WI38 (cell line): ENCODE measurements at regions not wholly inside any gene's neighbourhood (a gene's known extent, or its start where the extent isn't known, plus 50 kb on each side); places are given as distances from the start of the nearest gene placed in this dataset.
"Not testable (repeated sequence)": the region's sequence is repeated elsewhere in the genome, so short reads cannot be mapped to it uniquely, and the experiment has no call there.

ENCODE experiments used
- H3K4me3 ChIP-seq: 2 replicates; pipeline ENCODE4 v1.5.1; 2011; ENCODE audit warnings: low read depth, mild to moderate bottlenecking, control low read depth, low read length
- CTCF ChIP-seq: IDR thresholded peaks from 2 replicates; pipeline ENCODE4 v1.5.1; 2012; ENCODE audit warnings: low read depth, mild to moderate bottlenecking, control low read depth, low read length

- H3K4me3 ChIP-seq, result not testable (repeated sequence)
- peak; percentile 16; the same call in 1 of the 2 replicates for TF ChIP-seq CTCF
Measured at GRCh38 chr1:120544434-120544833, 129.6 kb downstream of the NBPF8 start.

- not testable (repeated sequence) for H3K4me3 ChIP-seq
Measured at GRCh38 chr1:120550335-120550734, 135.5 kb downstream of the NBPF8 start.

- not testable (repeated sequence) for H3K4me3 ChIP-seq
Measured at GRCh38 chr1:120552190-120552589, 137.4 kb downstream of the NBPF8 start.

GRCh38 chr1:120557605-120558302, 142.9 kb downstream of the NBPF8 start:
- H3K4me3 ChIP-seq, result peak overlapping the region; percentile 62

GRCh38 chr1:120558303-120559060, 143.6 kb downstream of the NBPF8 start:
- peak overlapping the region; percentile 58 for H3K4me3 ChIP-seq

GRCh38 chr1:120561767-120562166, 146.9 kb downstream of the NBPF8 start:
- not testable (repeated sequence) for H3K4me3 ChIP-seq

GRCh38 chr1:120565396-120565795, 150.6 kb downstream of the NBPF8 start:
- H3K4me3 ChIP-seq, result not testable (repeated sequence)

GRCh38 chr1:120567620-120568019, 152.8 kb downstream of the NBPF8 start:
- not testable (repeated sequence) for H3K4me3 ChIP-seq

- not testable (repeated sequence) for H3K4me3 ChIP-seq
Measured at GRCh38 chr1:120575201-120575600, 148.5 kb upstream of the NBPF26 start.

GRCh38 chr1:120582135-120582534, 141.6 kb upstream of the NBPF26 start:
- not testable (repeated sequence) for H3K4me3 ChIP-seq

- not testable (repeated sequence) for H3K4me3 ChIP-seq
Measured at GRCh38 chr1:120586053-120586452, 137.7 kb upstream of the NBPF26 start.

- H3K4me3 ChIP-seq, result not testable (repeated sequence)
Measured at GRCh38 chr1:120588811-120589210, 134.9 kb upstream of the NBPF26 start.

GRCh38 chr1:120591774-120592173, 132.0 kb upstream of the NBPF26 start:
- not testable (repeated sequence) for H3K4me3 ChIP-seq

GRCh38 chr1:120592943-120593342, 130.8 kb upstream of the NBPF26 start:
- H3K4me3 ChIP-seq, result not testable (repeated sequence)

- H3K4me3 ChIP-seq, result not testable (repeated sequence)
Measured at GRCh38 chr1:120593648-120594047, 130.1 kb upstream of the NBPF26 start.

- not testable (repeated sequence) for H3K4me3 ChIP-seq
Measured at GRCh38 chr1:120598331-120598951, 125.3 kb upstream of the NBPF26 start.

- not testable (repeated sequence) for H3K4me3 ChIP-seq
Measured at GRCh38 chr1:120599511-120599910, 124.2 kb upstream of the NBPF26 start.

- not testable (repeated sequence) for H3K4me3 ChIP-seq
Measured at GRCh38 chr1:120600442-120601041, 123.2 kb upstream of the NBPF26 start.

- not testable (repeated sequence) for H3K4me3 ChIP-seq
Measured at GRCh38 chr1:120607882-120608281, 115.9 kb upstream of the NBPF26 start.
